OCI-LY1 (cell line): ENCODE measurements at regions not wholly inside any gene's neighbourhood (a gene's known extent, or its start where the extent isn't known, plus 50 kb on each side); places are given as distances from the start of the nearest gene placed in this dataset.

Source experiments
- CTCF ChIP-seq: fragments of 200-600 bp; sonication (generic), shearing (Covaris generic); IDR thresholded peaks from 2 replicates; pipeline ENCODE4 v1.5.1; 2017; ENCODE audit warnings: mild to moderate bottlenecking, antibody characterized with exemption, low read length, moderate library complexity, mixed read lengths
- EZH2 ChIP-seq: fragments of 200-600 bp; sonication (generic), shearing (Covaris generic); IDR thresholded peaks from 2 replicates; pipeline ENCODE4 v1.8.0; 2017; ENCODE audit warnings: borderline replicate concordance, mixed run types, mild to moderate bottlenecking, antibody characterized with exemption, low read length, moderate library complexity, mixed read lengths

- TF ChIP-seq EZH2 (no peak), CTCF (no peak)
Measured at GRCh38 chr5:109532773-109533364, 123.1 kb upstream of the PJA2 start.
